Endothelial cell (in vitro differentiated cells): ENCODE measurements at regions not wholly inside any gene's neighbourhood (a gene's known extent, or its start where the extent isn't known, plus 50 kb on each side); places are given as distances from the start of the nearest gene placed in this dataset.

Experiments used
- DNase-seq: peaks from one replicate; pipeline ENCODE4 v3.0.0; 2021; ENCODE audit warnings: low spot score
- H3K27ac Mint-ChIP-seq: one replicate; pipeline ENCODE4 v1.8.0; 2021; ENCODE audit warnings: mixed read lengths, inconsistent platforms; ENCODE audit not compliant: unreplicated experiment
- H3K27me3 Mint-ChIP-seq: one replicate; pipeline ENCODE4 v1.8.0; 2021; ENCODE audit warnings: mild to moderate bottlenecking, moderate library complexity, mixed read lengths, inconsistent platforms; ENCODE audit not compliant: unreplicated experiment
- H3K36me3 Mint-ChIP-seq: one replicate; pipeline ENCODE4 v1.8.0; 2021; ENCODE audit warnings: mild to moderate bottlenecking, low read depth, mixed read lengths, inconsistent platforms; ENCODE audit not compliant: unreplicated experiment
- H3K4me1 Mint-ChIP-seq: one replicate; pipeline ENCODE4 v1.8.0; 2021; ENCODE audit warnings: mild to moderate bottlenecking, mixed read lengths, inconsistent platforms; ENCODE audit not compliant: unreplicated experiment
- H3K4me3 Mint-ChIP-seq: one replicate; pipeline ENCODE4 v1.8.0; 2021; ENCODE audit warnings: mild to moderate bottlenecking, mixed read lengths, inconsistent platforms; ENCODE audit not compliant: unreplicated experiment
- H3K9me3 Mint-ChIP-seq: one replicate; pipeline ENCODE4 v1.8.0; 2021; ENCODE audit warnings: mixed read lengths, inconsistent platforms; ENCODE audit not compliant: unreplicated experiment
- CTCF ChIP-seq: fragments of 200-600 bp; sonication (generic); IDR thresholded peaks from one replicate; pipeline ENCODE4 v1.5.0; 2021; ENCODE audit warnings: antibody characterized with exemption; ENCODE audit not compliant: unreplicated experiment

- no peaks in the 10 kb centered on the region for H3K9me3 Mint-ChIP-seq
- no peaks in the 10 kb centered on the region for H3K4me1 Mint-ChIP-seq
- no peak overlapping the region for H3K27ac Mint-ChIP-seq
- TF ChIP-seq CTCF: no peak
- H3K4me3 Mint-ChIP-seq: no peak overlapping the region
- no peak for DNase-seq
- H3K36me3 Mint-ChIP-seq: no peaks in the 10 kb centered on the region
- H3K27me3 Mint-ChIP-seq: peaks cover 2% of the 10 kb centered on the region
Observed at GRCh38 chr12:13368971-13369370, 172.4 kb downstream of the EMP1 start.

- no peak overlapping the region for H3K4me3 Mint-ChIP-seq
- DNase-seq: no peak
- H3K36me3 Mint-ChIP-seq: no peaks in the 10 kb centered on the region
- peaks cover 2% of the 10 kb centered on the region for H3K27me3 Mint-ChIP-seq
- H3K27ac Mint-ChIP-seq: no peak overlapping the region
- no peaks in the 10 kb centered on the region for H3K9me3 Mint-ChIP-seq
- no peak for TF ChIP-seq CTCF
- no peaks in the 10 kb centered on the region for H3K4me1 Mint-ChIP-seq
Observed at GRCh38 chr12:13368431-13368830, 171.9 kb downstream of the EMP1 start.

- Mint-ChIP-seq H3K4me1 (no peaks in the 10 kb centered on the region), H3K36me3 (no peaks in the 10 kb centered on the region), H3K27ac (no peak overlapping the region), H3K9me3 (no peaks in the 10 kb centered on the region), H3K4me3 (no peak overlapping the region), H3K27me3 (peaks cover 2% of the 10 kb centered on the region)
- no peak for DNase-seq
- TF ChIP-seq CTCF: no peak
Observed at GRCh38 chr12:13367973-13368372, 171.4 kb downstream of the EMP1 start.

GRCh38 chr12:13365748-13366366, 169.3 kb downstream of the EMP1 start:
- Mint-ChIP-seq H3K27me3 (peaks cover 2% of the 10 kb centered on the region), H3K9me3 (no peaks in the 10 kb centered on the region), H3K27ac (no peak overlapping the region), H3K4me3 (no peak overlapping the region), H3K4me1 (no peaks in the 10 kb centered on the region), H3K36me3 (no peaks in the 10 kb centered on the region)
- TF ChIP-seq CTCF: no peak
- no peak for DNase-seq

GRCh38 chr12:13362260-13362841, 165.8 kb downstream of the EMP1 start:
- DNase-seq: peak; percentile 71
- Mint-ChIP-seq H3K4me1 (peaks cover 4% of the 10 kb centered on the region), H3K27ac (no peak overlapping the region), H3K9me3 (no peaks in the 10 kb centered on the region), H3K27me3 (no peaks in the 10 kb centered on the region), H3K4me3 (no peak overlapping the region), H3K36me3 (no peaks in the 10 kb centered on the region)
- peak; percentile 81 for TF ChIP-seq CTCF
